Central memory CD8-positive, alpha-beta T cell (primary cell): ENCODE measurements at regions not wholly inside any gene's neighbourhood (a gene's known extent, or its start where the extent isn't known, plus 50 kb on each side); places are given as distances from the start of the nearest gene placed in this dataset.
"Not testable (repeated sequence)": the region's sequence is repeated elsewhere in the genome, so short reads cannot be mapped to it uniquely, and the experiment has no call there.

Experiments used
- ATAC-seq: fragments of 150-1000 bp; cut with Tn5 transposase; replicated peaks from 2 replicates; pipeline ENCODE4 v1.10.0; 2022; ENCODE audit warnings: mild to moderate bottlenecking, moderate FRiP score, moderate number of reproducible peaks; ENCODE audit not compliant: poor library complexity, severe bottlenecking; ENCODE audit errors: extremely low read depth
- DNase-seq, 2 donors: peaks; one replicate each; pipeline ENCODE4 v3.0.0; 2021; ENCODE audit warnings: low spot score in 2 of 2
- H3K27ac Mint-ChIP-seq: one replicate; pipeline ENCODE4 v1.8.0; 2022; ENCODE audit warnings: low read depth, mild to moderate bottlenecking, moderate library complexity, mixed read lengths
- H3K27me3 Mint-ChIP-seq: one replicate; pipeline ENCODE4 v1.8.0; 2022; ENCODE audit warnings: mixed read lengths
- H3K36me3 Mint-ChIP-seq: one replicate; pipeline ENCODE4 v1.8.0; 2022; ENCODE audit warnings: mild to moderate bottlenecking, moderate library complexity, mixed read lengths; ENCODE audit not compliant: insufficient read depth
- H3K4me1 Mint-ChIP-seq: one replicate; pipeline ENCODE4 v1.8.0; 2022; ENCODE audit warnings: mixed read lengths
- H3K4me3 Mint-ChIP-seq: one replicate; pipeline ENCODE4 v1.8.0; 2022; ENCODE audit warnings: mild to moderate bottlenecking, moderate library complexity, mixed read lengths
- H3K9me3 Mint-ChIP-seq: one replicate; pipeline ENCODE4 v1.8.0; 2022; ENCODE audit warnings: mixed read lengths

DNA sequence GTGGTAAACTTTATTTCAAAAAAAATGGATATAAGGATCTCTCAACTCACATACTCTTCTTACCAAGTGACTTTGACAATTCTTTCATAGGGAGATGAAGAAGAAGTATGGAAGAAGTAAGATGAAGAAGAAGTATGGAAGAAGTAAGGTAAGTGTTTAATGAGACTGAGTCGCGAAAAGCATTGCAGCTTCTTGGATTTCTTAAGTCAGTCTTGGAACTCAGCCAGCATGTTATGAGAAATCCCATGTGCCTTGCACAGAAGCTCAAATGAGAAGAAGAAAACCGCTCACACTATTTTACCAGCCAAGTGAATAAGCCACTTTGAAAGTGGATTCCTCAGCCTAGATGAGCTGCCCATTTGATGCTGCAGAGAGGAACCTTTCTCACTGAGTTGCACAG, 332.0 kb upstream of the CCDC179 start:
- Mint-ChIP-seq H3K27me3 (no peaks in the 10 kb centered on the region), H3K27ac (no peak overlapping the region), H3K4me3 (no peak overlapping the region), H3K9me3 (peaks cover 24% of the 10 kb centered on the region), H3K36me3 (no peaks in the 10 kb centered on the region), H3K4me1 (no peaks in the 10 kb centered on the region)
- no peak for DNase-seq
- ATAC-seq: no peak

DNA sequence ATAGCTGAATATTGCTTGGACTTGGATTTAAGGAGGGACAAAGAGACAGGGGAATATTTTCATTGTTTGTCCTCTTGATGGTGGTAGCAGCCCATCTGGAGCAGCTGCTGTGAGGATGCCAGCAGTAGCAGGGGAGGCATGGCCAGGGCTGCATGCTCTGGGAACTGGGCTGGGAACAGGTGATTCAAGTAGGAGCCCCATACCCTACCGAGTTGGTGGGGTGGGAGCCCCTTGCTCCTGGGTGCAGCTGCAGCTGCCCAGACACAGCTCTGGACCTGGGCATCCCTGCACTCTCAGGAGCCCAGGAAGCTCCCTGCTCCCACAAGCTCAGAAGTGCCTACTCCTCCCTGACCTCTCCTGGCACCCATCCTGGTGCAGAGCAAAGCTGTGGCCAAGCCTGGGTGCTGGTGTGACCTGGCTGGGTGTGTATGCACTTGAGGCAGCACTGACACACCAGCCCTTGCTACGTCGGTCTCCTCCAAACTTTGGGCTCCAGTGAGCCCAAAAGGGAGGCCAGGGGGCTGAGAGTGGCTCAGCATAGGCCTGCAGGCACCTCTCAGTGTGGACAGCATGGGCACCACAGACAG, 341.8 kb upstream of the CCDC179 start:
- Mint-ChIP-seq H3K27me3 (no peaks in the 10 kb centered on the region), H3K4me3 (no peak overlapping the region), H3K36me3 (peaks cover 3% of the 10 kb centered on the region), H3K4me1 (no peaks in the 10 kb centered on the region), H3K9me3 (peaks cover 27% of the 10 kb centered on the region), H3K27ac (no peak overlapping the region)
- DNase-seq: no peak
- ATAC-seq: no peak

DNA sequence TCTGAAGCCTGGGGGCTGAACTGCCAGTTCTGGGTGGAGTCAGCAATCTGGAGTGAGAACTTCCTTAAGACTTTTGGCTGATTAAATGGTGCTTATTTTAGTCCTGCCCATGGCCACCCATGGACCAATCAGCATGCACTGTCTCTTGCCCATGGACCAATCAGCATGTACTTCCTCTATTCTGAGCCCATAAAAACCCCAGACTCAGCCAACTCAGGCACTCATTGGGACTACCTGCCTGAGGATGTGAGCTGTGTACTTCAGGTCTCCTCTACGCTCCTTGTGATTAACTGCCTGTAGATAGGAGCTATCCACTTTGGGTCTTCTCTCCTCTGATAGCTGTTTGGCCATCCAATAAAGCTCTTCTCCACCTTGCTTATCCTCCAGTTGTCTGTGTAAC, 342.3 kb upstream of the CCDC179 start:
- DNase-seq: no peak

DNA sequence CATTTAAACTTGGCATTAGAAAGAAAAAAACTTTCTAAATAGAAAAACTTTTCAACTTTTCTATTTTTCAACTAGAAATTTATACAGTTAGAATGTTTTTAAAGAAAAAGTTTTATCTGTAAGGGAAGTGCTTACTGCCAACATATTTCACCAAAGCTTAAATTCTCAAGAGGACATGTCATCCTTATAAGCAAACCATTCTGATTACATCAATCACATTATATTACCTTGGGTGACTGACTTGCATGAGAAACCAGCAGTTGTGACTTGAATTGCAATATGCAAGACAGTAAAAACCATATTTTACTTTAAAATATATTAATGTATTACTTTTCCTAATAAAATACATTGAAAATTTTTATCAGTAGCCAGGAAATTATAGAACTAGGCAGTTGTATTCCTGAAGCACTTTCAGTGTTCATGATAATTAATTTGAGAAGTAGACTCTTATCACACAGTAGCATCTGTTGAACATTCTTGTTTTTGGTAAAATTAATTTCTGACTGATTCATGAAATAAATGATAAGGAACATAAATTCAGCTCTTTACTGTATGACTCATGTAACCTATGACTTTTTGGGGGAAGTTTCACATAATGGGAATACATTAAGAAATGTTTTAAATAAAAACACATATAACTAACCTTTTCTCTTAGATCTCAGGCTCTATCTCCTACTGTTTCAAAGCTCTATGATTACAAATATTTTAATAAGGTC, 345.0 kb upstream of the CCDC179 start:
- ATAC-seq (no peak), DNase-seq (no peak)
- Mint-ChIP-seq H3K27ac (no peak overlapping the region), H3K4me1 (no peaks in the 10 kb centered on the region), H3K9me3 (peaks cover 16% of the 10 kb centered on the region), H3K27me3 (no peaks in the 10 kb centered on the region), H3K4me3 (no peak overlapping the region), H3K36me3 (peaks cover 1% of the 10 kb centered on the region)

More for the DNA sequence above, 342.3 kb upstream of the CCDC179 start:
- Mint-ChIP-seq H3K36me3 (peaks cover 3% of the 10 kb centered on the region), H3K4me1 (no peaks in the 10 kb centered on the region), H3K4me3 (no peak overlapping the region), H3K27ac (no peak overlapping the region), H3K27me3 (no peaks in the 10 kb centered on the region), H3K9me3 (peaks cover 23% of the 10 kb centered on the region)
- ATAC-seq: no peak

DNA sequence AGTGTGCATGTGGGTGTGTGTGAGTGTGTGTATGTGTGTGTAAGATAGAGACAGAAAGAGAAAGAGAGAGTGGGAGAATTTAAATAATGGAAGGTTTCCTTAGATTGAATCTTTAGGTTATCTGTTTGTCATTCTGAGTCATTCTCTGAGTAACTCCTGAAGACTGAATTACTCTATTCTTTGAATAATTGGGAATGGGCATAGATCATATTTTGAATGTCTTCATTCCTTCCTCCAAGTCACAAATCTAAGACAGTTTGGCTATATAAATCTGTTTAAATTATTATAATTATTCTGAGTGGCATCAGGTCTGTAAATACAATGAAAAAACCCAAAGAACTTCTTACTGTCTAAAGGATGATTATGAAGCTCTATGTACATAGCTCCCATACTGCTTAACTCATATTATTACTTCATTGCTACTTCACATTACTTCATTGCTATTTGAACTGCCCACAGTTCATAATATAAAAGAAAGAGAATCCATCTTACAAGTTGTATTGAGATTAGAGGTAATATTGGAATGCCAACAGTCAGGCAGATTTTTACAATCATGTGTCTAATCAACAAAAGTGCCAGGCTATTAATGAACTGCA, 346.6 kb upstream of the CCDC179 start:
- Mint-ChIP-seq H3K27ac (no peak overlapping the region), H3K27me3 (no peaks in the 10 kb centered on the region), H3K36me3 (peaks cover 1% of the 10 kb centered on the region), H3K4me3 (no peak overlapping the region), H3K9me3 (peaks cover 20% of the 10 kb centered on the region), H3K4me1 (no peaks in the 10 kb centered on the region)
- DNase-seq: no peak
- no peak for ATAC-seq

DNA sequence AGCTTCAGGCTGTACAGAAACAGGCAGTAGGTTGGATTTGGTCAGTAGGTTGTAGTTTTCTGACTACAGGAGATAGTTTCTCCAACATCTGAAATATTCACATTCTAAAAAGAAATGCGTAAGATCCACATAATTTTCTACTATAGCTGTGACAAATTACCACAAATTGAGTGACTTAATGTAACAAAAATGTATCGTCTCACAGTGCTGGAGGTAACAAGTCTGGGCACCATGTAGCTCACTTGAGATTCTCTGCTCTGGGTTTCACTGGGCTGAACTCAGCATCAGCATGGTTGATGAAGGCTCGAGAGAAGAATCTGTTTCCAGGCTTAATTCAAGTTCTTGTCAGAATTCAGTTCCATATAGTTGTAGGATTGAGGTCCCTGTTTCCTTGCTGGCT, 350.9 kb upstream of the CCDC179 start:
- ATAC-seq (no peak), DNase-seq (no peak)
- no peak overlapping the region for H3K27ac Mint-ChIP-seq
- H3K27me3 Mint-ChIP-seq: no peaks in the 10 kb centered on the region
- no peak overlapping the region for H3K4me3 Mint-ChIP-seq
- peaks cover 1% of the 10 kb centered on the region for H3K36me3 Mint-ChIP-seq
- peaks cover 18% of the 10 kb centered on the region for H3K9me3 Mint-ChIP-seq
- H3K4me1 Mint-ChIP-seq: no peaks in the 10 kb centered on the region

DNA sequence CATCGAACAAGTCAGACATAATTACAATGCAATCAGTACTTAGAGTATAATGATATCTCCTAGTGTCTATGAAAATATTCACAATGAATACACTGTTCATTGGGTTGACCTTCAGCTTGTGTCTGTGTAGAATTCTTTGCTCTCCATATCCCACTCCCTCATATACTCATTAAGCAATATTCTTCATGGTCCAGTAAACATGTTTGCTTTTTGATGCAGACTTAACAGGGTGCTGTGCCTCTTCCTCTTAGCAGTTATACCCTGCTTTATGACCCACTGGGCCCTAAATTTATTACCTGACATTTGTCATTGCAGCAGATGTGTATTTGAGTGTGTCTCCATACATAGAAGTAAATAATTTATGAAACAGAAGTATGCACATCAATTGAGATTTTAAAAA, 352.5 kb upstream of the CCDC179 start:
- Mint-ChIP-seq H3K27me3 (no peaks in the 10 kb centered on the region), H3K9me3 (peaks cover 17% of the 10 kb centered on the region), H3K4me3 (no peak overlapping the region), H3K4me1 (no peaks in the 10 kb centered on the region), H3K36me3 (no peaks in the 10 kb centered on the region), H3K27ac (no peak overlapping the region)
- ATAC-seq (no peak), DNase-seq (no peak)

DNA sequence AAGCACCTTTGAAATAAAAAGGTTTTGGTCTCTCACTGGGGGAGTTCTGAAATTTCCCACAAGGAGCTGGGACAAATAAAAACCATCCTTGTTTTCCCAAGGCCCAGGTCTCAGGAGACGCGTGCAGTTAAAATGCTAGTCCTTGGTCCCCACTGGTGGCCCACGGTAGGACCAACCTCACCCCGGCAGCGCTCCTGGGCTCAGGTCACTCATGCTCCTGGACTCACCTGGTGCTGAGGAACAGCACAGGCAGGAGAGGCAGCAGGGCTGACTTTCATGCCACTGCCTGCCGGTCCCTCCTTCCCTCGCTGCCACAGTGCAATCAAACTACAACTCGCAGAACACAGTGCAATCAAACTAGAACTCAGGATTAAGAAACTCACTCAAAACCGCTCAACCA, 356.8 kb upstream of the CCDC179 start:
- no peaks in the 10 kb centered on the region for H3K36me3 Mint-ChIP-seq
- H3K4me1 Mint-ChIP-seq: no peaks in the 10 kb centered on the region
- no peak overlapping the region for H3K27ac Mint-ChIP-seq
- ATAC-seq (no peak), DNase-seq (no peak)
- no peak overlapping the region for H3K4me3 Mint-ChIP-seq
- no peaks in the 10 kb centered on the region for H3K27me3 Mint-ChIP-seq
- H3K9me3 Mint-ChIP-seq: peaks cover 7% of the 10 kb centered on the region

DNA sequence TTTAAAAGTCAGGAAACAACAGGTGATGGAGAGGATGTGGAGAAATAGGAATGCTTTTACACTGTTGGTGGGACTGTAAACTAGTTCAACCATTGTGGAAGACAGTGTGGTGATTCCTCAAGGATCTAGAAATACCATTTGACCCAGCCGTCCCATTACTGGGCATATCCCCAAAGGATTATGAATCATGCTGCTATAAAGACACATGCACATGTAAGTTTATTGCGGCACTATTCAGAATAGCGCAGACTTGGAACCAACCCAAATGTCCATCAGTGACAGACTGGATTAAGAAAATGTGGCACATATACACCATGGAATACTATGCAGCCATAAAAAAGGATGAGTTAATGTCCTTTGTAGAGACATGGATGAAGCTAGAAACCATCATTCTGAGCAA, 359.8 kb upstream of the CCDC179 start:
- not testable (repeated sequence) for H3K27me3 Mint-ChIP-seq, H3K27ac Mint-ChIP-seq, H3K4me3 Mint-ChIP-seq, H3K36me3 Mint-ChIP-seq, ATAC-seq, DNase-seq, H3K4me1 Mint-ChIP-seq
- H3K9me3 Mint-ChIP-seq: peaks cover 12% of the 10 kb centered on the region

DNA sequence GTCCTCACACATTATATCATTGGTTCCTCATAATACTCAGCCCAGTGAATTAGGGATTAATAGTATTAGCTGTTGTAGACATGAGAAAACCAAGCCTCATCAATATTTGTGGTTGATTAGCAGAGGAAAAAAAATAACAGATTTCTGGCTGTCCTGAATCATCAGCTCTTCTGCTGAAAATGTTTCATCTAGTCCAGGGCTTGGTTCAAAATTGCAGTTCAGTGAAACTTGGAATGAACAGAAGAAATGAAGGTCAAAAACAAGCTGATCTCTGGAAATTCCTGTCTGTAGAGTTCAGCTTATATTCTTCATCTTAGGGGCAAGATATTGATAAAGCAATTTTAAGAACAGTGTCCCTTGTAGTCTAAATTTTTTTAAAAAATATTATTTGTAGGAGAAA, 361.1 kb upstream of the CCDC179 start:
- H3K4me3 Mint-ChIP-seq: no peak overlapping the region
- ATAC-seq: no peak
- H3K27me3 Mint-ChIP-seq: no peaks in the 10 kb centered on the region
- no peaks in the 10 kb centered on the region for H3K36me3 Mint-ChIP-seq
- H3K9me3 Mint-ChIP-seq: peaks cover 16% of the 10 kb centered on the region
- no peaks in the 10 kb centered on the region for H3K4me1 Mint-ChIP-seq
- DNase-seq: no peak
- no peak overlapping the region for H3K27ac Mint-ChIP-seq

DNA sequence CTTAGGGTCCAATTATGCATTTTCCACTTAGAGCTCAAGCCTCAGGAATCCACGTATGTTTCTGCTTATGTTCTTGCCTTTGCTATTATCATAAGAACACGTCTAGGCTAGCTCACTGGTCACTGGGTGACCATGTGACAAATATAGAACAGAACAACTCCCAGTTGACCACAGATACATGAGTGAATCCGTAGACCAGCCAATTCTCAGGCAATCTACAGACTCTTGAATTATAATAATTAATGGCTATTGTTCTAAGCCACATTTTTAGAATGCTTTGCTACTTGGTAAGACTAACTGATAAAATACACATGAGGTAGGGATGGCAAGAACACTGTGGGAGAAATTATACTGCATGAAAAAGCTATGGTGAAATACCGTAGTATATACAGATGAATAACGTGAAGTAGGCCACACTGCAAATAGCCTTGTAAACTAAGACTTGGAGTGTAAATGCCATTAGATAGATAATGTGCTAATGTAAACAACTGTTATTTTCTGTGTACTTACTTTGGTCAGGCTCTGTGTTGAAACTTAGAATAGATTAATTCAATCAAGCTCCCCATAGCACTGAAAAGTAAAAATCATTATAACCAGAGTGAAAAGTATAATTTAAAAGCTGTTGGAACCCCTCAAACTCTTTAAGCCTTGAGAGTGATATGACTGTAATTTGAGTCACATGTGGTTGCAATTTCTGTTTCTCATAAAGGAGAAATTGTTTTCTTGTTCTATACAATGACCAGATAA, 366.2 kb upstream of the CCDC179 start:
- DNase-seq (no peak), ATAC-seq (no peak)
- H3K36me3 Mint-ChIP-seq: no peaks in the 10 kb centered on the region
- H3K27ac Mint-ChIP-seq: no peak overlapping the region
- H3K4me3 Mint-ChIP-seq: no peak overlapping the region
- peaks cover 20% of the 10 kb centered on the region for H3K9me3 Mint-ChIP-seq
- no peaks in the 10 kb centered on the region for H3K4me1 Mint-ChIP-seq
- H3K27me3 Mint-ChIP-seq: no peaks in the 10 kb centered on the region

DNA sequence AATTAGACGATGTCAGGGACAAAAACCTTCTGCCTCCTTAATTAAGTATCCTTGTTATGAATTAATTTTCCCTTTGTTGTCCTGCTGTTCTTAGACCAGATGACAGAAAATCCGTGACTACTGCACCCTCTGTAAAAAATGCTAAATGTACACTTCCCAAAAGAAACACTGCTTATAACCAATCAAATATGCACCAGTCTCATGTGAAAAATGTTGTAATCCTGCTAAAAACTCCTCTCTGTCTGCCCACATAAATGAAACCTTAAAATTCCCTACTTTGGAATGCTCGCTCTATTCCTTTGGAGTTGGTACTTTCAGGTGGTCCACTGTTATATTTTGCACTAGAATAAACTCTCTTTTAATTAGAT, 366.8 kb upstream of the CCDC179 start:
- no peak for ATAC-seq
- no peaks in the 10 kb centered on the region for H3K27me3 Mint-ChIP-seq
- no peaks in the 10 kb centered on the region for H3K36me3 Mint-ChIP-seq
- H3K4me1 Mint-ChIP-seq: no peaks in the 10 kb centered on the region
- no peak overlapping the region for H3K4me3 Mint-ChIP-seq
- no peak overlapping the region for H3K27ac Mint-ChIP-seq
- no peak for DNase-seq
- peaks cover 22% of the 10 kb centered on the region for H3K9me3 Mint-ChIP-seq

DNA sequence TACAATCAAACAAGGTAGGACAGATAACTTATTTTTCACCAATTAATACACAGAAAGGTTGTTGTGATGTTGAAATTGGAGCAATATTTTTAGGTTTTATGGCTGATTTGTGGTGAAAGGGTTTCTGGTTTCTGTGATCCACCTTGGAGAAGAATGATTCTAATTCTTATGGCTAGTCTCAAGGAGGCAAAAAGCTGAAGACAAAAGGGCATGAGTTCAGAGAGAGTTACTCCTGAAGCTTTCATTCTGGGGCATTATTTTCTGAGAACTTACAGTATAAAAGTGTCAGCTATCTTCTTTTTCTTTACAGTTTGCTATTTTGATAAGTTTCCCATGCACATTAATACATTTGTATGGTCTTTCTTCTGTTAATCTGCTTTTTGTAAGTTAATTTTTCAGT, 372.4 kb upstream of the CCDC179 start:
- ATAC-seq (no peak), DNase-seq (no peak)
- H3K27ac Mint-ChIP-seq: no peak overlapping the region
- H3K9me3 Mint-ChIP-seq: peaks cover 25% of the 10 kb centered on the region
- H3K4me3 Mint-ChIP-seq: no peak overlapping the region
- no peaks in the 10 kb centered on the region for H3K36me3 Mint-ChIP-seq
- no peaks in the 10 kb centered on the region for H3K4me1 Mint-ChIP-seq
- no peaks in the 10 kb centered on the region for H3K27me3 Mint-ChIP-seq
